Stimulated activated CD8-positive, alpha-beta memory T cell treated with anti-CD3 and anti-CD28 coated beads, Interleukin-4, amount 100 ng/mL, for 24 hours (primary cell): ENCODE measurements at regions not wholly inside any gene's neighbourhood (a gene's known extent, or its start where the extent isn't known, plus 50 kb on each side); places are given as distances from the start of the nearest gene placed in this dataset.

Experiments
- DNase-seq: peaks from one replicate; pipeline ENCODE4 v3.0.0-alpha.2; 2020; ENCODE audit warnings: low read depth

DNA sequence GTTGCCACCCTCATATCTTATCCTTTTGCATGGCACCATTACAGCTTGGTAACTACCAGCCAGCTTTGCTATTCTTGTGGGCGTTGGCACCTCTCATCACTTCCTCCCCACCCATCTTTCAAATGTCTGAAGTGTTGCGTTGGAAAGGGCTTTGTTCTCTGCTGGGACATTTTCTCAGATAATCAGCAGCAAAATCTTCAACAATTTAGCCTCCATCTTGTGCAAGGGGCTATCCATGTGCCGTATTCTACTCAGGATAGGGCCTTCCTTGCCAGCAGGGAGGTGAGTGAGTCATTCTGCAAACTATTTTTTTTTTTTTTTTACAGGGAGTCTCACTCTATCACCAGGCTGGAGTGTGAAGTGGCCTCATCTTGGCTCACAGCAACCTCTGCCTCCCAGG lies 62.1 kb upstream of the NUDT12 start:
- DNase-seq: no peak

GRCh38 chr5:103624035-103624480 lies 61.5 kb upstream of the NUDT12 start:
- DNase-seq: no peak

DNA sequence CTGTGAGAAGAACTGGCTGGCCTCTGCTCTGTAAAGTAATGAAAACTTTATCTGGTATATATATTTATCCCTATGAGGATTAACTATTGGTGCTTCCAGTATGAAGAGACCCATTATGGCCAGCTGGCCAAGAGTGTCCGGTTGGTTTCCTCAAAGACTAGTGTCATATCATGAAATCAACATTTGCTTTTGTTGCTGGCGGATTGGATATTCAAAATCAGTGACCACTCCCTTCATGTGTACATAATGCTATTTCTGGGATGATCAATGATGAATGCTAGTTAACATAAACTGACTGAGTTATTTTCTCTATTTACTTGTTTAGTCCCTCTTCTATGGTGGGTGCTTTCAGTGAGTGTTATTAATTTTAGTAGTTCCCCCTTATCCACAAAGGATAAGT lies 60.8 kb upstream of the NUDT12 start:
- DNase-seq: no peak

DNA sequence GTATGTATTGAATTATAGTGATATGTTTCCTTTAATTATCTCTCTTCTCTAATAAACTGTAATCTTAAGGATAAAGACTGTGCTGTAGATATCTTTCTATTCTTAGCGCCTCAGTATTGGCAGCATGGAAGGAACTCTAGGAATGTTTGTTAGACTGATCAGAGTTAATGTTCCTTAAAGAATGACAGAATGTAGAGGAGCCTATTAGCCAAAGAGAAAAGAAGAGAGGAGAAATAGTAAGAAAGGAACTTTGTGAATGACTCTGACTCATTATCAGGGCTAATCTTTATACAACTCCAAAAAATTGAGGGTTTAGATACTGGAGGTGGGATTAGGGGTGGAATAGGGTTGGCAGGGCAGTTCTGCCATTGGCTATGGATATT lies 59.0 kb upstream of the NUDT12 start:
- no peak for DNase-seq

DNA sequence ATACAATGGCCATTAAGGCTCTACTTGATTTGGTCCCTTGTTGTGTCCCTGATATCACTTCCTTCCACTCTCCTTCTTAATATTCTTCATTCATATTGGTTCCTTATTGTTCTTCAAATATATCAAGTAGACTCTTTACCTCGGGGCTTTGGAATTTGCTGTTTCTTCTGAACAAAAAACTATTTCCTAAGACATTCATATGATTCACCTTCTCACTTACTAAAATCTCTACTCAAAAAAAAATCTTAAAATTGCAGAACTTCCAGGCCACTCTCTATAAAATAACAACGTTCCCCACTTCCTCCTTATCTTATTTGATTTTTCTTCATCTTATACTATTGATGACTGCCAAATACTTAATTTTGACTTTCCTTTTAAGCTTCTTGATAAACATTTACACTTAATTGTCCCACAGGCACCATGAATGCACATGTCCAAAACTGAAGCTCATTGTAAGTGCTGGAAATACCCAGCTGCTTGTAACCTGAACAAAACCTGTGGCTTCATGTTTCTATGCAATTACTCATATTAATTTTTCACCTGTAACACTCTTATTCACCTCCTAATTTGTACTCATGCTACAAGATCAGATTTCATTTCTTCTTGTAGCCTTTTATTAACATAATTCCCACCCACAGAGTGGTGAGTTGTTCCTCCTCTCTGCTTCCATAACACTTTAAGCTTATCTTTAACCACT lies 58.4 kb upstream of the NUDT12 start:
- no peak for DNase-seq

GRCh38 chr5:103617913-103618312 lies 55.3 kb upstream of the NUDT12 start:
- DNase-seq: no peak

DNA sequence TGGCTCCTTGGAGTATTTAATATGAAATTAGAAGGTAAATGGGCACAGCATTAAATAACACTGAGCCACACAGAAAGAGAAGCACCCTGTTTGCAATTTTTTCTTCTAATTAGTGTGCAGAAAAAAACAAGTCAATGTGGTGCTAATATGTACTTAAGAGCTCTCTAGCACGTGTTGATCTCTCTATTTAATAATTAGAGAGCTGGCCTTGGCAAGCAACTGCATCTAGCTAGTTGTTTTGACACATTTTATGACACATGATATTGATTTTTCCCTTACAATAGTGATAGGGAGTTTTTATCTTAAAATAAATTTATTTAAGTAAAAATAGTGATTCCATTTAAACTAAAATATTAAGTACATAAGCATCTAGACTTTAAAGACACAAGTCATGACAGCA lies 54.5 kb upstream of the NUDT12 start:
- DNase-seq: no peak

- DNase-seq: no peak
Measured at GRCh38 chr5:103612545-103612944, 50.0 kb upstream of the NUDT12 start.
